B cell (primary cell): ENCODE measurements at regions not wholly inside any gene's neighbourhood (a gene's known extent, or its start where the extent isn't known, plus 50 kb on each side); places are given as distances from the start of the nearest gene placed in this dataset.

ENCODE experiments used
- ATAC-seq: fragments of 200-7000 bp; cut with Tn5 transposase; one replicate; pipeline ENCODE4 v1.10.0; 2021; ENCODE audit warnings: low read depth, mild to moderate bottlenecking, moderate number of reproducible peaks, moderate library complexity
- CTCF ChIA-PET: fragments of 350-600 bp; sonication (Branson Sonifier 250); formaldehyde crosslinking; loops from one replicate; lab custom pipeline; 2021; ENCODE audit warnings: antibody characterized with exemption, inconsistent platforms; lab: Charles Lee
- POLR2A ChIA-PET: fragments of 350-600 bp; sonication (Branson Sonifier 250); formaldehyde crosslinking; loops from one replicate; lab custom pipeline; 2021; ENCODE audit warnings: antibody characterized with exemption; lab: Charles Lee
- DNase-seq: peaks from one replicate; pipeline ENCODE4 v3.0.0; 2013
- H2AFZ ChIP-seq: 2 replicates; pipeline ENCODE4 v1.6.1; 2012; ENCODE audit warnings: mild to moderate bottlenecking, low read depth, low read length; ENCODE audit not compliant: insufficient read depth, poor library complexity, severe bottlenecking
- H3K27ac ChIP-seq, 2 donors: 1 replicate in 1 of 2; 2 replicates in 1 of 2; pipeline ENCODE4 v1.5.1; 2012 to 2013; ENCODE audit warnings: low read length in 2 of 2, mild to moderate bottlenecking in 2 of 2, moderate library complexity in 1 of 2
- H3K27me3 ChIP-seq, 4 experiments: fragments of 200-600 bp in 1 of 4; sonication (generic) in 1 of 4; replicated peaks in 1 of 4; 1 replicate in 2 of 4; 2 replicates in 2 of 4; pipeline versions ENCODE4 v1.6.1 to v1.7.0; 2013 to 2016; ENCODE audit warnings: low read length in 3 of 4, mild to moderate bottlenecking in 2 of 4, mixed read lengths in 1 of 4, moderate library complexity in 1 of 4; ENCODE audit not compliant: insufficient read depth in 4 of 4, control insufficient read depth in 3 of 4; ENCODE audit errors: control extremely low read depth in 1 of 4
- H3K36me3 ChIP-seq, 2 experiments: replicated peaks in 1 of 2; 1 replicate in 1 of 2; 2 replicates in 1 of 2; pipeline versions ENCODE4 v1.6.1 to v1.7.1; 2013; ENCODE audit warnings: low read length in 1 of 2; ENCODE audit not compliant: insufficient read depth in 2 of 2, control insufficient read depth in 1 of 2; ENCODE audit errors: control extremely low read depth in 1 of 2, extremely low read depth in 1 of 2
- H3K4me1 ChIP-seq, 2 donors: fragments of 200-600 bp in 1 of 2; sonication (generic) in 1 of 2; 1 replicate in 1 of 2; 2 replicates in 1 of 2; pipeline versions ENCODE4 v1.5.1 to v1.6.1; 2013 to 2017; ENCODE audit warnings: low read length in 2 of 2; ENCODE audit not compliant: control insufficient read depth in 2 of 2, insufficient read depth in 2 of 2
- H3K4me2 ChIP-seq: replicated peaks from 2 replicates; pipeline ENCODE3; 2012; ENCODE audit warnings: mild to moderate bottlenecking, low read depth, low read length; ENCODE audit not compliant: poor library complexity, severe bottlenecking
- H3K4me3 ChIP-seq, 5 experiments: fragments of 200-600 bp in 1 of 5; sonication (generic) in 1 of 5; 1 replicate in 3 of 5; 2 replicates in 2 of 5; pipeline versions ENCODE4 v1.5.1 to v1.7.0; 2011 to 2016; ENCODE audit warnings: low read length in 4 of 5, mild to moderate bottlenecking in 4 of 5, low read depth in 2 of 5, control low read depth in 1 of 5, moderate library complexity in 1 of 5; ENCODE audit not compliant: insufficient read depth in 1 of 5; ENCODE audit errors: control extremely low read depth in 1 of 5, extremely low read depth in 1 of 5
- H3K79me2 ChIP-seq: fragments of 200-600 bp; sonication (generic); one replicate; pipeline ENCODE4 v1.6.0; 2016; ENCODE audit warnings: low read length; ENCODE audit not compliant: control insufficient read depth, insufficient read depth
- H3K9ac ChIP-seq: fragments of 200-600 bp; sonication (generic); 2 replicates; pipeline ENCODE4 v1.6.1; 2017; ENCODE audit warnings: mild to moderate bottlenecking, low read length, moderate library complexity
- H3K9me3 ChIP-seq, 3 donors: one replicate each; pipeline versions ENCODE4 v1.6.1 to v1.7.1; 2013; ENCODE audit warnings: low read length in 2 of 3; ENCODE audit not compliant: control insufficient read depth in 2 of 3, insufficient read depth in 1 of 3; ENCODE audit errors: control extremely low read depth in 1 of 3
- H4K20me1 ChIP-seq: 2 replicates; pipeline ENCODE4 v1.6.0; 2012; ENCODE audit warnings: mild to moderate bottlenecking, low read length; ENCODE audit not compliant: insufficient read depth, control insufficient read depth, poor library complexity, severe bottlenecking
- H3K27ac Mint-ChIP-seq: one replicate; pipeline ENCODE4 v1.8.0; 2021; ENCODE audit warnings: mixed read lengths
- H3K27me3 Mint-ChIP-seq: one replicate; pipeline ENCODE4 v1.8.0; 2021; ENCODE audit warnings: mixed read lengths
- H3K4me1 Mint-ChIP-seq: one replicate; pipeline ENCODE4 v1.8.0; 2021; ENCODE audit warnings: mixed read lengths
- H3K4me3 Mint-ChIP-seq: one replicate; pipeline ENCODE4 v1.8.0; 2021; ENCODE audit warnings: mixed read lengths
- H3K9me3 Mint-ChIP-seq: one replicate; pipeline ENCODE4 v1.8.0; 2022; ENCODE audit warnings: mixed read lengths; ENCODE audit not compliant: insufficient read depth
- EZH2 ChIP-seq: IDR thresholded peaks from 2 replicates; pipeline ENCODE4 v1.6.1; 2012; ENCODE audit warnings: borderline replicate concordance, low read depth, mild to moderate bottlenecking, moderate library complexity, low read length; ENCODE audit not compliant: insufficient read depth, poor library complexity, severe bottlenecking
- WGBS: methylation state at CpG from one replicate; pipeline ENCODE4 v1.1.5; 2013; ENCODE audit warnings: missing lambda C conversion rate; ENCODE audit not compliant: insufficient coverage; 5-methylcytosine and 5-hydroxymethylcytosine counted together
- intact Hi-C: fragments of 100-400 bp; cut with micrococcal nuclease; formaldehyde crosslinking; loops from one replicate; pipeline ENCODE4 v1.10.0; 2022
- TF ChIP-seq, protein P1 (sequence below): fragments of 200-600 bp; IDR thresholded peaks from one replicate; pipeline ENCODE4 v1.8.0; 2022; ENCODE audit warnings: antibody characterized with exemption, mild to moderate bottlenecking

- H3K27me3 Mint-ChIP-seq = no peaks in the 10 kb centered on the region
- H3K9me3 ChIP-seq = peaks cover 0 to 29% (median 9%) of the 10 kb centered on the region in 3 donors
- ChIA-PET POLR2A (no interaction called here), CTCF (no interaction called here)
- H3K36me3 ChIP-seq = no peaks in the 10 kb centered on the region
- no peak overlapping the region for H3K4me2 ChIP-seq
- H3K9ac ChIP-seq = no peak overlapping the region
- no peak overlapping the region for H3K27ac ChIP-seq
- 78% methylated on average over 5 of the region's 8 CpGs for WGBS
- H3K4me1 ChIP-seq = no peaks in the 10 kb centered on the region
- TF ChIP-seq EZH2 = no peak
- TF ChIP-seq, protein P1, sequence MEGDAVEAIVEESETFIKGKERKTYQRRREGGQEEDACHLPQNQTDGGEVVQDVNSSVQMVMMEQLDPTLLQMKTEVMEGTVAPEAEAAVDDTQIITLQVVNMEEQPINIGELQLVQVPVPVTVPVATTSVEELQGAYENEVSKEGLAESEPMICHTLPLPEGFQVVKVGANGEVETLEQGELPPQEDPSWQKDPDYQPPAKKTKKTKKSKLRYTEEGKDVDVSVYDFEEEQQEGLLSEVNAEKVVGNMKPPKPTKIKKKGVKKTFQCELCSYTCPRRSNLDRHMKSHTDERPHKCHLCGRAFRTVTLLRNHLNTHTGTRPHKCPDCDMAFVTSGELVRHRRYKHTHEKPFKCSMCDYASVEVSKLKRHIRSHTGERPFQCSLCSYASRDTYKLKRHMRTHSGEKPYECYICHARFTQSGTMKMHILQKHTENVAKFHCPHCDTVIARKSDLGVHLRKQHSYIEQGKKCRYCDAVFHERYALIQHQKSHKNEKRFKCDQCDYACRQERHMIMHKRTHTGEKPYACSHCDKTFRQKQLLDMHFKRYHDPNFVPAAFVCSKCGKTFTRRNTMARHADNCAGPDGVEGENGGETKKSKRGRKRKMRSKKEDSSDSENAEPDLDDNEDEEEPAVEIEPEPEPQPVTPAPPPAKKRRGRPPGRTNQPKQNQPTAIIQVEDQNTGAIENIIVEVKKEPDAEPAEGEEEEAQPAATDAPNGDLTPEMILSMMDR = no peak
- no peaks in the 10 kb centered on the region for H3K4me1 Mint-ChIP-seq
- H4K20me1 ChIP-seq = no peaks in the 10 kb centered on the region
- no peak overlapping the region for H3K27ac Mint-ChIP-seq
- H3K4me3 ChIP-seq = no peak overlapping the region
- H2AFZ ChIP-seq = no peak overlapping the region
- H3K4me3 Mint-ChIP-seq = no peak overlapping the region
- DNase-seq = no peak
- intact Hi-C loops = no loop called here
- H3K27me3 ChIP-seq = no peaks in the 10 kb centered on the region
- peaks cover 9% of the 10 kb centered on the region for H3K9me3 Mint-ChIP-seq
- no peaks in the 10 kb centered on the region for H3K79me2 ChIP-seq
- no peak for ATAC-seq
Measured at GRCh38 chr7:68203251-68203650, 1206.6 kb downstream of the TYW1 start.

DNA sequence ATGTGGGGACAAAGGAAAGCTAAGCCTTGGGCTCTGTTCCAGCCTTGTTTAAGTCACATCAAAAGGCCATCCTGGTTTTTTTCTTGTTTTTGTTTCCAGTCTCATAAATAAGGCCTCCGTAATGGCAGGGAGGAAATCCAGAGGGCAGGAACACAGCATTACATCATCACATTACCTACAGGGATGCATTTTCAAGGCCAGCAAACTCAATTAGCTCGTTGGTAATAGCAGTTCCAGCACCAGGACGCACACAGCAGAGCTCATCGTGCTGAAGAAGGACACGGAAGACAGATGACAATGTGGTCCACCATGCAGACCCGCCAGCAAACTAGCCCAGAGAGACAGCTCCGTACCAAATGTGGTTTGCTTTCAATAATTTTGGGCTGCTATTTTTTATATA lies 1209.2 kb downstream of the TYW1 start:
- H3K4me1 ChIP-seq = no peaks in the 10 kb centered on the region
- CTCF ChIA-PET = interaction anchor here (0.6 kb wide), 1 partner anchor 502 kb away, joined by 3 read pairs; no protein-coding TSS in a partner anchor
- ATAC-seq (no peak), DNase-seq (no peak)
- Mint-ChIP-seq H3K4me3 (no peak overlapping the region), H3K9me3 (peaks cover 4% of the 10 kb centered on the region), H3K27ac (no peak overlapping the region), H3K4me1 (no peaks in the 10 kb centered on the region), H3K27me3 (no peaks in the 10 kb centered on the region)
- no peaks in the 10 kb centered on the region for H4K20me1 ChIP-seq
- H3K79me2 ChIP-seq = no peaks in the 10 kb centered on the region
- intact Hi-C loops = no loop called here
- no peak overlapping the region for H3K4me2 ChIP-seq
- no peak overlapping the region for H3K27ac ChIP-seq
- POLR2A ChIA-PET = no interaction called here
- no peak overlapping the region for H3K4me3 ChIP-seq
- no peaks in the 10 kb centered on the region for H3K27me3 ChIP-seq
- peaks cover 0 to 29% (median 9%) of the 10 kb centered on the region in 3 donors for H3K9me3 ChIP-seq
- H3K36me3 ChIP-seq = no peaks in the 10 kb centered on the region
- no peak overlapping the region for H3K9ac ChIP-seq
- H2AFZ ChIP-seq = no peak overlapping the region
- TF ChIP-seq, protein P1 = no peak
- no peak for TF ChIP-seq EZH2
- WGBS = 67% methylated on average over 5 of the region's 7 CpGs
